WTC11 (cell line): ENCODE measurements at regions not wholly inside any gene's neighbourhood (a gene's known extent, or its start where the extent isn't known, plus 50 kb on each side); places are given as distances from the start of the nearest gene placed in this dataset.

Experiments used
- ATAC-seq: fragments of 200-7000 bp; cut with Tn5 transposase; 2 replicates; pipeline ENCODE4 v1.10.0; 2021; ENCODE audit warnings: mild to moderate bottlenecking, moderate library complexity
- CTCF ChIA-PET: fragments of 300-600 bp; sonication (Branson Sonifier 250); formaldehyde crosslinking; loops from one replicate; lab custom pipeline; 2021; ENCODE audit warnings: antibody characterized with exemption; lab: Charles Lee
- POLR2A ChIA-PET: fragments of 350-600 bp; sonication (Branson Sonifier 250); formaldehyde crosslinking; loops from one replicate; lab custom pipeline; 2021; ENCODE audit warnings: antibody characterized with exemption; lab: Charles Lee
- DNase-seq: peaks from one replicate; pipeline ENCODE4 v3.0.0; 2021; ENCODE audit warnings: low spot score
- H3K27ac Mint-ChIP-seq: 2 replicates; pipeline ENCODE4 v1.8.0; 2021; ENCODE audit warnings: mixed read lengths
- H3K27me3 Mint-ChIP-seq: 2 replicates; pipeline ENCODE4 v1.8.0; 2021; ENCODE audit warnings: low read depth, mild to moderate bottlenecking, moderate library complexity, mixed read lengths
- H3K36me3 Mint-ChIP-seq: 2 replicates; pipeline ENCODE4 v1.8.0; 2021; ENCODE audit warnings: mixed read lengths
- H3K4me1 Mint-ChIP-seq: 2 replicates; pipeline ENCODE4 v1.8.0; 2022; ENCODE audit warnings: mixed read lengths
- H3K4me3 Mint-ChIP-seq: 2 replicates; pipeline ENCODE4 v1.8.0; 2021; ENCODE audit warnings: mild to moderate bottlenecking, moderate library complexity, mixed read lengths
- H3K9me3 Mint-ChIP-seq: 2 replicates; pipeline ENCODE4 v1.8.0; 2021; ENCODE audit warnings: mixed read lengths
- CDX4 ChIP-seq: fragments of 250-450 bp; sonication (Bioruptor Pico); IDR thresholded peaks from 2 replicates; pipeline ENCODE4 v1.9.0; 2021; ENCODE audit warnings: moderate library complexity, mild to moderate bottlenecking, inconsistent platforms, borderline replicate concordance
- CREM ChIP-seq: sonication (generic); formaldehyde crosslinking; IDR thresholded peaks from 2 replicates; pipeline ENCODE4 v1.8.1; 2022; ENCODE audit warnings: mild to moderate bottlenecking, missing genetic modification reagents, moderate library complexity
- ESRRA ChIP-seq: sonication (generic); formaldehyde crosslinking; IDR thresholded peaks from 2 replicates; pipeline ENCODE4 v1.8.1; 2022; ENCODE audit warnings: mild to moderate bottlenecking, missing genetic modification reagents, borderline replicate concordance
- FOXK1 ChIP-seq: sonication (generic); formaldehyde crosslinking; IDR thresholded peaks from 2 replicates; pipeline ENCODE4 v1.8.0; 2022; ENCODE audit warnings: mild to moderate bottlenecking, moderate library complexity, missing genetic modification reagents
- FOXP1 ChIP-seq: sonication (generic); formaldehyde crosslinking; IDR thresholded peaks from 2 replicates; pipeline ENCODE4 v1.8.0; 2022; ENCODE audit warnings: missing genetic modification reagents, mild to moderate bottlenecking, moderate library complexity, borderline replicate concordance
- GRHL2 ChIP-seq: fragments of 250-450 bp; sonication (Bioruptor Pico); IDR thresholded peaks from 2 replicates; pipeline ENCODE4 v1.8.0; 2022; ENCODE audit warnings: mild to moderate bottlenecking, moderate library complexity; ENCODE audit not compliant: insufficient replicate concordance, severe bottlenecking
- NFATC4 ChIP-seq: fragments of 250-450 bp; sonication (Bioruptor Pico); IDR thresholded peaks from 2 replicates; pipeline ENCODE4 v1.9.0; 2021; ENCODE audit warnings: mild to moderate bottlenecking
- NFE2L1 ChIP-seq: sonication (generic); formaldehyde crosslinking; IDR thresholded peaks from 2 replicates; pipeline ENCODE4 v1.8.1; 2023; ENCODE audit warnings: missing genetic modification reagents
- NFYB ChIP-seq: sonication (generic); formaldehyde crosslinking; conservative IDR thresholded peaks from 2 replicates; pipeline ENCODE4 v1.8.0; 2022; ENCODE audit warnings: low read depth, missing genetic modification reagents
- PRDM15 ChIP-seq: sonication (generic); formaldehyde crosslinking; IDR thresholded peaks from 2 replicates; pipeline ENCODE4 v1.8.0; 2022; ENCODE audit warnings: missing genetic modification reagents
- PREB ChIP-seq: sonication (generic); formaldehyde crosslinking; IDR thresholded peaks from 2 replicates; pipeline ENCODE4 v1.8.1; 2022; ENCODE audit warnings: mild to moderate bottlenecking, missing genetic modification reagents, moderate library complexity, borderline replicate concordance
- RELA ChIP-seq: sonication (generic); formaldehyde crosslinking; IDR thresholded peaks from 2 replicates; pipeline ENCODE4 v1.8.1; 2022; ENCODE audit warnings: missing genetic modification reagents, mild to moderate bottlenecking, borderline replicate concordance
- TEAD1 ChIP-seq: sonication (generic); formaldehyde crosslinking; IDR thresholded peaks from 2 replicates; pipeline ENCODE4 v1.8.0; 2022; ENCODE audit warnings: mild to moderate bottlenecking, missing genetic modification reagents
- ZNF219 ChIP-seq: sonication (generic); formaldehyde crosslinking; IDR thresholded peaks from 2 replicates; pipeline ENCODE4 v1.8.0; 2023; ENCODE audit warnings: missing genetic modification reagents, mild to moderate bottlenecking, borderline replicate concordance
- ZNF232 ChIP-seq: sonication (generic); formaldehyde crosslinking; IDR thresholded peaks from 2 replicates; pipeline ENCODE4 v1.8.0; 2022; ENCODE audit warnings: mild to moderate bottlenecking, missing genetic modification reagents
- ZNF317 ChIP-seq: sonication (generic); formaldehyde crosslinking; IDR thresholded peaks from 2 replicates; pipeline ENCODE4 v1.8.1; 2023; ENCODE audit warnings: low read depth, mild to moderate bottlenecking, moderate library complexity, missing genetic modification reagents, borderline replicate concordance
- ZNF425 ChIP-seq: fragments of 250-450 bp; sonication (Bioruptor Pico); conservative IDR thresholded peaks from 2 replicates; pipeline ENCODE4 v1.9.0; 2021; ENCODE audit warnings: mild to moderate bottlenecking
- ZNF671 ChIP-seq: fragments of 250-450 bp; sonication (Bioruptor Pico); IDR thresholded peaks from 2 replicates; pipeline ENCODE4 v1.8.0; 2021; ENCODE audit warnings: mild to moderate bottlenecking
- TF ChIP-seq, protein P1 (sequence below): sonication (generic); formaldehyde crosslinking; IDR thresholded peaks from 2 replicates; pipeline ENCODE4 v1.8.1; 2022; ENCODE audit warnings: low read depth, mild to moderate bottlenecking, moderate library complexity, missing genetic modification reagents, borderline replicate concordance
- TF ChIP-seq, protein P2 (sequence below): sonication (generic); formaldehyde crosslinking; IDR thresholded peaks from 2 replicates; pipeline ENCODE4 v1.8.1; 2022; ENCODE audit warnings: mild to moderate bottlenecking, moderate library complexity, missing genetic modification reagents

DNA sequence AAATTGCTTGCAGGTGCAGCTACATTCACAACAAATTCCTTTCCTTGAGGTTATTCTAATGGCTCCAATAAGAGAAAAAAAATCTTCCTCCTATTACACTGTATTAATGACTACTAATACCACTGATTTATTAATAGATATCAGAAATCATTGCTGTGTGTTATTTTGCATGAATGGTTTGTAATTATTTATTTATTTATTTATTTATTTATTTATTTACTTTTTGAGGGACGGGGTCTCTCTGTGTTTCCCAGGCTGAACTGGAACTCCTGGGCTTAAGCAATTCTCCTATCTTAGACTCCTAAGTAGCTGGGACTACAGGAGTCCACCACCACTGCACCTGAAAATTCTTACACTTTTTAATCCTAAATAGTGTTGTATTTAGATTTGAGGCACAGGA is 390.4 kb downstream of the SI start:
- H3K4me3 Mint-ChIP-seq: no peak overlapping the region
- ChIA-PET CTCF (no interaction called here), POLR2A (no interaction called here)
- ATAC-seq (no peak), DNase-seq (no peak)
- no peaks in the 10 kb centered on the region for H3K27me3 Mint-ChIP-seq
- H3K27ac Mint-ChIP-seq: no peak overlapping the region
- no peaks in the 10 kb centered on the region for H3K4me1 Mint-ChIP-seq
- H3K36me3 Mint-ChIP-seq: no peaks in the 10 kb centered on the region
- 0 out of 2 replicates have a peak, but pooled peaks cover 6% of the 10 kb centered on the region for H3K9me3 Mint-ChIP-seq
- TF ChIP-seq CDX4 (no peak), ZNF219 (CRISPR knock-in tag) (no peak), FOXP1 (CRISPR knock-in tag) (no peak), FOXK1 (CRISPR knock-in tag) (no peak), ZNF317 (CRISPR knock-in tag) (no peak), PRDM15 (CRISPR knock-in tag) (no peak), NFE2L1 (CRISPR knock-in tag) (no peak), ZNF671 (CRISPR knock-in tag) (no peak), NFYB (CRISPR knock-in tag) (no peak), GRHL2 (no peak)

DNA sequence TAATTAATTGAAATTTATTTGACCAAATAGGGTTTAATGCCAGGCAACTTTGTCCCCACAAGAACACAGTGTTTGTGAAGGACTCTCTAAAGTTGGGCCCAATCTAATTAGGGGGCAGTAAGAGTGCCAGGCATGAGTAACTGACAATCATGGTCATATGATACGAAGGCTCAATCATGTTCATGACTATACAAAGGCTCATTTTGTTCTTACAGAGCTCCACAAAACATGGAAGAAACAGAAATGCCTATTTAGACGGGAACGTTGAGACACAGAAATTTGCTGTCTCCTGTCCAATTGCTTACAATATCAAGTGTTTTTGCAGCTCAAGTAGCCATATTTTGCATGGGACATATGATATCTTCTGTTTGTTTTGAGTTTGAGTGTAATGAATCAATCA is 391.1 kb downstream of the SI start:
- POLR2A ChIA-PET: no interaction called here
- H3K36me3 Mint-ChIP-seq: no peaks in the 10 kb centered on the region
- TF ChIP-seq TEAD1: no peak
- TF ChIP-seq RELA (CRISPR knock-in tag): no peak
- TF ChIP-seq NFATC4 (CRISPR knock-in tag): no peak
- H3K4me3 Mint-ChIP-seq: no peak overlapping the region
- DNase-seq (no peak), ATAC-seq (no peak)
- H3K27me3 Mint-ChIP-seq: no peaks in the 10 kb centered on the region
- H3K9me3 Mint-ChIP-seq: 0 out of 2 replicates have a peak, but pooled peaks cover 6% of the 10 kb centered on the region
- H3K27ac Mint-ChIP-seq: no peak overlapping the region
- H3K4me1 Mint-ChIP-seq: no peaks in the 10 kb centered on the region
- CTCF ChIA-PET: no interaction called here

DNA sequence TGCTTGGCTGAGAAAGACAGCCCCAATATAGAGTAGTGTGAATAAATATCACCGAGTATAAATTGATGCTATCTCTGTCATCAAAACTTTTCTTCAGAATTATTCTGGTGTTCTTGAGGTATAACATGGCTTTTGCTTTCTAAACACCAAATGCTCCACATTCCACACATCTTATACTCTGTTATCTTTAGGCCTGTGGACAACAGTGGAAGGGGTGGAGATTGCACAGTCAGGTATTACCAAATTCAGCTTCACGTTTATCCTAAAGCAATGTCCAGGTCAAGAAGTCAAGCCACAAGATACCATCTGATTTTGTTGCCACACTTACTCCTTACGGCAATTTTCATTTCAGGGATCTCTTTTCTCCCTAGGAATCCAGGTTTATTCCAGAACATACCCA is 394.8 kb downstream of the SI start:
- TF ChIP-seq, protein P1, sequence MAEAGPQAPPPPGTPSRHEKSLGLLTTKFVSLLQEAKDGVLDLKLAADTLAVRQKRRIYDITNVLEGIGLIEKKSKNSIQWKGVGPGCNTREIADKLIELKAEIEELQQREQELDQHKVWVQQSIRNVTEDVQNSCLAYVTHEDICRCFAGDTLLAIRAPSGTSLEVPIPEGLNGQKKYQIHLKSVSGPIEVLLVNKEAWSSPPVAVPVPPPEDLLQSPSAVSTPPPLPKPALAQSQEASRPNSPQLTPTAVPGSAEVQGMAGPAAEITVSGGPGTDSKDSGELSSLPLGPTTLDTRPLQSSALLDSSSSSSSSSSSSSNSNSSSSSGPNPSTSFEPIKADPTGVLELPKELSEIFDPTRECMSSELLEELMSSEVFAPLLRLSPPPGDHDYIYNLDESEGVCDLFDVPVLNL (CRISPR knock-in tag): no peak
- TF ChIP-seq ZNF232 (CRISPR knock-in tag) (no peak), CREM (CRISPR knock-in tag) (no peak), ESRRA (CRISPR knock-in tag) (no peak), FOXK1 (CRISPR knock-in tag) (no peak), ZNF425 (CRISPR knock-in tag) (no peak), PREB (CRISPR knock-in tag) (no peak)
- TF ChIP-seq, protein P2, sequence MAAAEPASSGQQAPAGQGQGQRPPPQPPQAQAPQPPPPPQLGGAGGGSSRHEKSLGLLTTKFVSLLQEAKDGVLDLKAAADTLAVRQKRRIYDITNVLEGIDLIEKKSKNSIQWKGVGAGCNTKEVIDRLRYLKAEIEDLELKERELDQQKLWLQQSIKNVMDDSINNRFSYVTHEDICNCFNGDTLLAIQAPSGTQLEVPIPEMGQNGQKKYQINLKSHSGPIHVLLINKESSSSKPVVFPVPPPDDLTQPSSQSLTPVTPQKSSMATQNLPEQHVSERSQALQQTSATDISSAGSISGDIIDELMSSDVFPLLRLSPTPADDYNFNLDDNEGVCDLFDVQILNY (CRISPR knock-in tag): no peak
- no peaks in the 10 kb centered on the region for H3K36me3 Mint-ChIP-seq
- H3K27ac Mint-ChIP-seq: no peak overlapping the region
- H3K4me3 Mint-ChIP-seq: no peak overlapping the region
- ATAC-seq: no peak
- no peaks in the 10 kb centered on the region for H3K4me1 Mint-ChIP-seq
- POLR2A ChIA-PET: no interaction called here
- H3K27me3 Mint-ChIP-seq: no peaks in the 10 kb centered on the region
- DNase-seq: no peak
- 0 out of 2 replicates have a peak, but pooled peaks cover 6% of the 10 kb centered on the region for H3K9me3 Mint-ChIP-seq
- CTCF ChIA-PET: no interaction called here
